Fibroblast of lung (primary cell): ENCODE measurements at regions not wholly inside any gene's neighbourhood (a gene's known extent, or its start where the extent isn't known, plus 50 kb on each side); places are given as distances from the start of the nearest gene placed in this dataset.

Experiments
- DNase-seq, 2 donors: peaks; one replicate each; pipeline versions ENCODE4 v3.0.0 to v3.0.0-alpha.2; 2010; ENCODE audit warnings: low read depth in 2 of 2
- H2AFZ ChIP-seq: 2 replicates; pipeline ENCODE4 v1.5.1; 2012; ENCODE audit warnings: low read length, control low read depth, inconsistent platforms
- H3K27ac ChIP-seq: 2 replicates; pipeline ENCODE4 v1.5.1; 2011; ENCODE audit warnings: low read length, control low read depth; ENCODE audit not compliant: insufficient read depth
- H3K27me3 ChIP-seq: 2 replicates; pipeline ENCODE4 v1.5.1; 2011; ENCODE audit warnings: mild to moderate bottlenecking, low read length; ENCODE audit not compliant: control insufficient read depth, insufficient read depth
- H3K36me3 ChIP-seq: 2 replicates; pipeline ENCODE4 v1.5.1; 2011; ENCODE audit warnings: low read length; ENCODE audit not compliant: control insufficient read depth, insufficient read depth
- H3K4me1 ChIP-seq: 2 replicates; pipeline ENCODE4 v1.5.1; 2011; ENCODE audit warnings: low read length; ENCODE audit not compliant: control insufficient read depth, insufficient read depth; ENCODE audit errors: extremely low read depth
- H3K4me2 ChIP-seq: 2 replicates; pipeline ENCODE4 v1.5.1; 2011; ENCODE audit warnings: low read length, control low read depth; ENCODE audit not compliant: insufficient read depth; ENCODE audit errors: extremely low read depth
- H3K4me3 ChIP-seq, 4 experiments: fragments of 200-600 bp in 1 of 4; sonication (generic) in 1 of 4; replicated peaks in 1 of 4; 2 replicates each; pipeline ENCODE4 v1.5.1; 2011 to 2016; ENCODE audit warnings: low read length in 4 of 4, low read depth in 3 of 4, mild to moderate bottlenecking in 3 of 4, control low read depth in 2 of 4, inconsistent platforms in 1 of 4, mixed read lengths in 1 of 4; ENCODE audit not compliant: insufficient read depth in 1 of 4; ENCODE audit errors: control extremely low read depth in 1 of 4
- H3K79me2 ChIP-seq: 2 replicates; pipeline ENCODE4 v1.5.1; 2012; ENCODE audit warnings: mild to moderate bottlenecking, low read length, inconsistent platforms; ENCODE audit not compliant: control insufficient read depth, insufficient read depth
- H3K9ac ChIP-seq: 2 replicates; pipeline ENCODE4 v1.5.1; 2011; ENCODE audit warnings: mild to moderate bottlenecking, low read length, control low read depth; ENCODE audit not compliant: insufficient read depth
- H3K9me3 ChIP-seq: 2 replicates; pipeline ENCODE4 v1.5.1; 2012; ENCODE audit warnings: low read depth, low read length; ENCODE audit not compliant: control insufficient read depth, insufficient read depth
- H4K20me1 ChIP-seq: 2 replicates; pipeline ENCODE4 v1.5.1; 2011; ENCODE audit warnings: low read length; ENCODE audit not compliant: control insufficient read depth, insufficient read depth; ENCODE audit errors: extremely low read depth
- CTCF ChIP-seq, 2 donors: IDR thresholded peaks in 1 of 2; conservative IDR thresholded peaks in 1 of 2; 1 replicate in 1 of 2; 2 replicates in 1 of 2; pipeline ENCODE4 v1.5.1; 2011 to 2012; ENCODE audit warnings: low read length in 2 of 2, control low read depth in 1 of 2, inconsistent platforms in 1 of 2, low read depth in 1 of 2, mild to moderate bottlenecking in 1 of 2
- EZH2 ChIP-seq: IDR thresholded peaks from 2 replicates; pipeline ENCODE4 v1.5.1; 2012; ENCODE audit warnings: low read length, control low read depth, mild to moderate bottlenecking; ENCODE audit errors: missing control alignments

GRCh38 chr15:81547521-81548132 lies 173.6 kb upstream of the TMC3 start:
- no peaks in the 10 kb centered on the region for H3K9me3 ChIP-seq
- H3K36me3 ChIP-seq = no peaks in the 10 kb centered on the region
- H3K27ac ChIP-seq = no peak overlapping the region
- no peaks in the 10 kb centered on the region for H4K20me1 ChIP-seq
- peak in 1 of 2 donors; percentile 36 for DNase-seq
- no peak overlapping the region for H3K9ac ChIP-seq
- TF ChIP-seq EZH2 (no peak), CTCF (conservative IDR thresholded peaks at IDR 0.05 in 1 of 2, IDR thresholded peaks at IDR 0.05 in 1 of 2; ENCODE audit: low read depth in 1 of 2, low read length in 2 of 2) (no peak)
- no peak overlapping the region for H2AFZ ChIP-seq
- no peak overlapping the region for H3K4me2 ChIP-seq
- H3K4me1 ChIP-seq = no peaks in the 10 kb centered on the region
- H3K4me3 ChIP-seq = no peak overlapping the region
- no peaks in the 10 kb centered on the region for H3K79me2 ChIP-seq
- no peaks in the 10 kb centered on the region for H3K27me3 ChIP-seq

- Histone ChIP-seq H3K4me1 (no peaks in the 10 kb centered on the region), H3K9me3 (no peaks in the 10 kb centered on the region), H2AFZ (no peak overlapping the region), H3K4me3 (no peak overlapping the region), H3K79me2 (no peaks in the 10 kb centered on the region), H3K4me2 (no peak overlapping the region), H4K20me1 (no peaks in the 10 kb centered on the region), H3K9ac (no peak overlapping the region), H3K27ac (no peak overlapping the region), H3K36me3 (no peaks in the 10 kb centered on the region), H3K27me3 (no peaks in the 10 kb centered on the region)
- no peak for TF ChIP-seq CTCF (conservative IDR thresholded peaks at IDR 0.05 in 1 of 2, IDR thresholded peaks at IDR 0.05 in 1 of 2; ENCODE audit: low read depth in 1 of 2, low read length in 2 of 2)
- TF ChIP-seq EZH2 = no peak
- no peak for DNase-seq
Observed at GRCh38 chr15:81544385-81544784, 170.4 kb upstream of the TMC3 start.

- no peak overlapping the region for H3K4me2 ChIP-seq
- DNase-seq = no peak
- H2AFZ ChIP-seq = no peak overlapping the region
- no peaks in the 10 kb centered on the region for H3K27me3 ChIP-seq
- H3K4me3 ChIP-seq = no peak overlapping the region
- TF ChIP-seq CTCF (conservative IDR thresholded peaks at IDR 0.05 in 1 of 2, IDR thresholded peaks at IDR 0.05 in 1 of 2; ENCODE audit: low read depth in 1 of 2, low read length in 2 of 2) = no peak
- no peak for TF ChIP-seq EZH2
- no peak overlapping the region for H3K27ac ChIP-seq
- H3K79me2 ChIP-seq = no peaks in the 10 kb centered on the region
- H3K9me3 ChIP-seq = no peaks in the 10 kb centered on the region
- H3K36me3 ChIP-seq = no peaks in the 10 kb centered on the region
- no peak overlapping the region for H3K9ac ChIP-seq
- H3K4me1 ChIP-seq = no peaks in the 10 kb centered on the region
- no peaks in the 10 kb centered on the region for H4K20me1 ChIP-seq
Observed at GRCh38 chr15:81540909-81541308, 166.9 kb upstream of the TMC3 start.
